Activated CD4-positive, alpha-beta T cell treated with anti-CD3 and anti-CD28 coated beads for 36 hours (primary cell): ENCODE measurements at regions not wholly inside any gene's neighbourhood (a gene's known extent, or its start where the extent isn't known, plus 50 kb on each side); places are given as distances from the start of the nearest gene placed in this dataset.

Experiments used
- ATAC-seq: fragments of 200-7000 bp; cut with Tn5 transposase; one replicate; pipeline ENCODE4 v1.10.0; 2021; ENCODE audit warnings: mild to moderate bottlenecking, moderate library complexity
- CTCF ChIA-PET: fragments of 350-600 bp; sonication (Branson Sonifier 250); formaldehyde crosslinking; loops from one replicate; lab custom pipeline; 2021; ENCODE audit warnings: antibody characterized with exemption; lab: Charles Lee
- POLR2A ChIA-PET: fragments of 350-600 bp; sonication (Branson Sonifier 250); formaldehyde crosslinking; loops from one replicate; lab custom pipeline; 2021; ENCODE audit warnings: antibody characterized with exemption, inconsistent platforms; lab: Charles Lee
- DNase-seq: peaks from one replicate; pipeline ENCODE4 v3.0.0-alpha.2; 2020
- H3K27ac Mint-ChIP-seq: one replicate; pipeline ENCODE4 v1.8.0; 2021; ENCODE audit warnings: mixed read lengths
- H3K27me3 Mint-ChIP-seq: one replicate; pipeline ENCODE4 v1.8.0; 2021; ENCODE audit warnings: mixed read lengths
- H3K36me3 Mint-ChIP-seq: one replicate; pipeline ENCODE4 v1.8.0; 2021; ENCODE audit warnings: low read depth, mixed read lengths
- H3K4me1 Mint-ChIP-seq: one replicate; pipeline ENCODE4 v1.8.0; 2021; ENCODE audit warnings: mixed read lengths
- H3K4me3 Mint-ChIP-seq: one replicate; pipeline ENCODE4 v1.8.0; 2021; ENCODE audit warnings: mild to moderate bottlenecking, moderate library complexity, mixed read lengths
- H3K9me3 Mint-ChIP-seq: one replicate; pipeline ENCODE4 v1.8.0; 2021; ENCODE audit warnings: low read depth, mixed read lengths
- intact Hi-C, 2 experiments: fragments of 100-400 bp; cut with DNase I in 1 of 2; cut with micrococcal nuclease in 1 of 2; formaldehyde crosslinking; loops; one replicate each; pipeline versions ENCODE4 v1.14.2 to v1.15.1; 2022 to 2024; cut with DNase I, micrococcal nuclease

DNA sequence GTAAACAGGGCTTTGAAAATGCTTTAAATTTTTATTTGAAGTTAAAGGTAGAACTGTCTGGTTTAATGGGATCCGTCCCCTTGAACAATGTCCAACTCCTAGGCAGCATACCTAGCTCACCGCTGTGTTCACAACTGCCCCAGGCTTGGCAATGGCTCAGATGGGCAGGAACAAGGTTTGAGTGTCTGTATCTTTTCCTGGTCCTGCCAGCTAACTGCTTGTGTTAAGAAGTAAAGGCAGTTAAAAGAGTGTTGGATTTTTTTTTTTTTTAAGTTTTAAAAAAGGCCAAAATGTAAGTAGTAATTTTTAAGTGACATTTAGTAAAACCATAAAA, 66.7 kb upstream of the FNDC3A start:
- Mint-ChIP-seq H3K27ac (no peak overlapping the region), H3K4me1 (peaks cover 4% of the 10 kb centered on the region), H3K4me3 (no peak overlapping the region), H3K9me3 (no peaks in the 10 kb centered on the region), H3K36me3 (no peaks in the 10 kb centered on the region), H3K27me3 (peaks cover 6% of the 10 kb centered on the region)
- intact Hi-C loops, result no loop called here
- DNase-seq (no peak), ATAC-seq (no peak)
- ChIA-PET CTCF (no interaction called here), POLR2A (no interaction called here)

DNA sequence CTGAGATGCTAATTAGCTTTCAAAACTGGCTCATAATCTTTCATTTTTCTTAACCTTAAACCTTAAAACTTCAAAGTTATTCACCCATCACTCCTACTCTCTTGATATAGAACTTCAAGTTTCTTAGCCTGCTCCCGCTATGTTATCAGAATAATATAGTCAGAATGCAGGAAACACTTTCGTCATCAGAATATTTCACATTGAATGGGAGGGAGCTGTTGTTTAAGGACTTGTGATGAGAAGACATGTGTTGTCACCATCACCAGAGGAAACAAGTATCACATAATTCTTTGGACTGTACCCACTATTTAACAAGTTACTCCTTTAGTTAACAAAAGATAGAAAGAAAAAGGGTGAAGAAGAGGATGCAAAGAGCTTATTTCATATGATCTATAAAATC, 65.0 kb upstream of the FNDC3A start:
- CTCF ChIA-PET, result no interaction called here
- Mint-ChIP-seq H3K4me1 (no peaks in the 10 kb centered on the region), H3K27me3 (peaks cover 9% of the 10 kb centered on the region), H3K9me3 (no peaks in the 10 kb centered on the region), H3K27ac (no peak overlapping the region), H3K4me3 (no peak overlapping the region), H3K36me3 (no peaks in the 10 kb centered on the region)
- POLR2A ChIA-PET, result interaction anchor here (0.6 kb wide), 1 partner anchor 385 kb away, joined by 3 read pairs; no protein-coding TSS in a partner anchor
- ATAC-seq, result no peak
- no peak for DNase-seq
- intact Hi-C loops, result no loop called here

DNA sequence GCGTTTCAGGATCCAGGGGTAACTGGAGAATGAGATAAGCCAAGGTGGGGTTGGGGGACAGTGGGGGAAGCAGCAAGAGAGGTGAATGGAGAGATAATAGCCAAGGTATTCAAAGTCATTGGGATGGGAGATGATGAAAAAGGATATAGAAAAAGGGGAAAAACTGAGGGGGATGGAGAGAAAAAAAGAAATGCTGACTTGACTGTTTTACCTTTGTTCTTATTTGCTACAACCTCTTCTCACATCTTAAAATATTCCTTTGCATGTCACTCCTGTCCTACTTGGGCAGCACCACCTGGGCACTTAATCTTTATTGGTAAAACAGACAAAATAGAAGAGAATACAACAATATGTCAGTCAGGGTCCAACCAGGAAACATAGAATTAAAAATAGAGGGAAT, 56.0 kb upstream of the FNDC3A start:
- intact Hi-C loops, result no loop called here
- CTCF ChIA-PET, result interaction anchor here (0.8 kb wide), 1 partner anchor 65 kb away, joined by 4 read pairs; no protein-coding TSS in a partner anchor
- POLR2A ChIA-PET, result no interaction called here

DNA sequence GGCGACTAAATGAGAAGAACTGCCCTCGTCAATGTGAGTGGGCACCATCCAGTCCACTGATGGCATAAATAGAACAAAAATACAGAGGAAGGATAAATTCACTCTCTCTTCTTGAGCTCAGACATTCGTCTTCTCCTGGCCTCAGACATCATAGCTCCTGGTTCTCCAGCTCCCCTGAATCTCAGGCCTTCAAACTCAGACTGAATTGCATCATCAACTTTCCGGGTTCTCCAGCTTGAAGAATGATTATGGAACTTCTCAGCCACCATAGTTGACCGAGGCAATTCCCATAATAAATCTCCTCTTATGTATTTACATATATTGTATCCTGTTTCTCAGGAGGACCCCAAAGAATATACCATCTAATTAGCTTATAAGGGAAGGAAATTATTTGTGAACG, 55.0 kb upstream of the FNDC3A start:
- ATAC-seq (no peak), DNase-seq (no peak)
- no peak overlapping the region for H3K27ac Mint-ChIP-seq
- ChIA-PET POLR2A (interaction anchor here (0.6 kb wide), 1 partner anchor 149 kb away, joined by 8 read pairs; no protein-coding TSS in a partner anchor), CTCF (no interaction called here)
- peaks cover 4% of the 10 kb centered on the region for H3K27me3 Mint-ChIP-seq
- no peaks in the 10 kb centered on the region for H3K4me1 Mint-ChIP-seq
- no peaks in the 10 kb centered on the region for H3K9me3 Mint-ChIP-seq
- H3K4me3 Mint-ChIP-seq, result no peak overlapping the region
- intact Hi-C loops, result no loop called here
- H3K36me3 Mint-ChIP-seq, result no peaks in the 10 kb centered on the region

More for the DNA sequence above, 56.0 kb upstream of the FNDC3A start:
- Mint-ChIP-seq H3K27ac (no peak overlapping the region), H3K27me3 (peaks cover 8% of the 10 kb centered on the region), H3K9me3 (no peaks in the 10 kb centered on the region), H3K4me1 (no peaks in the 10 kb centered on the region), H3K36me3 (no peaks in the 10 kb centered on the region), H3K4me3 (no peak overlapping the region)
- DNase-seq (no peak), ATAC-seq (no peak)

DNA sequence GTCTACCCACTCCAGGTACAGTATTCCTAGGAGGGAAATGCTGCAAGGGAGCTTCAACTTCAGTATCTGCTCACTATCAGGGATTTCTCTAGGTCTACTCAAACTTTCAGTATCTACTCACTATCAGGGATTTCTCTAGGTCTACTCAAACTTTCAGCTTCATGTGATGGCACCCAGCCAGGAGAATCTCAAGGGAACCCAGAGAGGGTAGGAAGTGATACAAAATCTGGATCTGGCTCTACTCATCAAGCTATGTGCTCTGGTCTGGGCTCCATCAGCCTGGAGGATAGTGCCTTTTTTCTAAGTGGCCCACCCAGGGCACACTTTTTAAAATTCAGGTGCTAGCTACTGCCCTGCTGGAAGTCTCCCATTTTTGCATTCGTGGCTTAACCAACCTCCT, 52.3 kb upstream of the FNDC3A start:
- Mint-ChIP-seq H3K4me3 (no peak overlapping the region), H3K27ac (no peak overlapping the region), H3K9me3 (no peaks in the 10 kb centered on the region), H3K36me3 (no peaks in the 10 kb centered on the region), H3K4me1 (no peaks in the 10 kb centered on the region), H3K27me3 (peaks cover 3% of the 10 kb centered on the region)
- DNase-seq (no peak), ATAC-seq (no peak)
- ChIA-PET CTCF (interaction anchor here (0.7 kb wide), 1 partner anchor 19 kb away, joined by 3 read pairs; no protein-coding TSS in a partner anchor), POLR2A (no interaction called here)
- intact Hi-C loops, result no loop called here

DNA sequence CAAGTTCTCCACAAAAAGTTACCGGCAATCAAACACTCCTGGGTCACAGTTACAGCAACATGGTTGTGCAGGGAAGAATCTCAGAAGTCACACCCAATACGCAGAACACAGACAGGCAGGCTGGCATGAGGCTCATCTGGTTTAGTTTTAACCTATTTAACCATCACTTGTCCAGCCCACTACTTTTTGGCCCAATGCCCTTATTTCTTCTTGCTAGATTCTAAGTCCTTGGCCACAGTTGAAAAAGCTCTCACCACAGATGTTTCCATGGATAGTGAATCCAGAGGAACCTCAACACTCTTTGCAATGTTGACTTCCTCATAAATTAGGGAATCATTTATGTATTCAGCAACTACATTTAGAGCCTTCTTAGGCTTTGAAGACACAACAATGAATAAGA, 50.7 kb upstream of the FNDC3A start:
- ATAC-seq (no peak), DNase-seq (no peak)
- CTCF ChIA-PET, result no interaction called here
- Mint-ChIP-seq H3K27me3 (peaks cover 5% of the 10 kb centered on the region), H3K4me1 (no peaks in the 10 kb centered on the region), H3K36me3 (no peaks in the 10 kb centered on the region), H3K27ac (no peak overlapping the region), H3K4me3 (no peak overlapping the region), H3K9me3 (no peaks in the 10 kb centered on the region)
- POLR2A ChIA-PET, result no interaction called here
- intact Hi-C loops, result no loop called here
